ENCODE measurements at regions not wholly inside any gene's neighbourhood (a gene's known extent, or its start where the extent isn't known, plus 50 kb on each side); places are given as distances from the start of the nearest gene placed in this dataset.
"Not testable (repeated sequence)": the region's sequence is repeated elsewhere in the genome, so short reads cannot be mapped to it uniquely, and the experiment has no call there.

DNA sequence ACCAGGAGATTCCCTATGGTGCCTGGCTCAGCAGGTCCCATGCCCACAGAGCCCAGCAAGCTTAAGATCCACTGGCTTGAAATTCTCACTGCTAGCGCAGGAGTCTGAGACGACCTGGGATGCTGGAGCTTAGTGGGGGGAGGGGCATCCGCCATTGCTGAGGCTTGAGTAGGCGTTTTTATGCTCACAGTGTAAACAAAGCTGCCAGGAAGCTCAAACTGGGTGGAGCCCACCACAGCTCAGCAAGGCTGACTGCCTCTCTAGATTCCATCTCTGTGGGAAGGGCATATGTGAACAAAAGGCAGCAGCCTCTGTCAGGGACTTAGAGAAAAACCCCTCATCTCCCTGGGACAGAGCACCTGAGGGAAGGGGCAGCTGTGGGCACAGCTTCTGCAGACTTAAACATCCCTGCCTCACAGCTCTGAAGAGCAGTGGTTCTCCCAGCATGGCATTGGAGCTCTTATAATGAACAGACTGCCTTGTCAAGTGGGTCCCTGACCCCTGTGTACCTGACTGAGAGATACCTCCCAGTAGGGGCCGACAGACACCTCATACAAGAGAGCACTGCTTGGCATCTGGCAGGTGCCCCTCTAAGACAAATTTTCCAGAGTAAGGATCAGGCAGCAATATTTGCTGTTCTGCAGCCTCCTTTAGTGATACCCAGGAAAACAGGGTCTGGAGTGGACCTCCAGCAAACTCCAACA, 231.5 kb upstream of the SETMAR start:
- DNase-seq (ENCODE audit: low spot score), result peak; percentile 5

- not testable (repeated sequence) for DNase-seq (ENCODE audit: low spot score)
Observed at GRCh38 chr3:4077278-4077677, 225.9 kb upstream of the SETMAR start.

DNA sequence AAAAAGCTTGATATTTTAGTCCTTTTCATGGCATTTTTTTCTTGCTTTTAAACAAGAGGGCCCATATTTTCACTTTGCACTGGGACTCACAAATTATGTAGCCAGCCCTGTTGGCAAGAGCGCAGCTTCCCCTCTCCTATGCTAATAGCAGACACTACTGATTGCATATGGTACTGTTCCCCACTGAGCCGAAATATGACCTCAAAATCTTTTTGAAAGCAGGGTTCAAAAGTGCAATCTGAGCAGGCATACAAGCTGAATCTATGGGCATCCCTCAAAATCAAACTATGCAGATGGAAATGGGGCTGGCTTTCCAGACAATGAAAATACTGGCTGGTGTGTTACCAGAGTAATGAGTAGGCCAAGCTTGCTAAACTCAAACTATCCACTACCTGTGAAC, 225.2 kb upstream of the SETMAR start:
- DNase-seq (ENCODE audit: low spot score), result no peak

- no peak for DNase-seq (ENCODE audit: low spot score)
Observed at GRCh38 chr3:4078903-4079302, 224.3 kb upstream of the SETMAR start.

GRCh38 chr3:4079339-4080195, 223.6 kb upstream of the SETMAR start:
- DNase-seq (ENCODE audit: low spot score), result no peak

GRCh38 chr3:4083225-4084015, 219.7 kb upstream of the SETMAR start:
- DNase-seq (ENCODE audit: low spot score), result no peak

DNA sequence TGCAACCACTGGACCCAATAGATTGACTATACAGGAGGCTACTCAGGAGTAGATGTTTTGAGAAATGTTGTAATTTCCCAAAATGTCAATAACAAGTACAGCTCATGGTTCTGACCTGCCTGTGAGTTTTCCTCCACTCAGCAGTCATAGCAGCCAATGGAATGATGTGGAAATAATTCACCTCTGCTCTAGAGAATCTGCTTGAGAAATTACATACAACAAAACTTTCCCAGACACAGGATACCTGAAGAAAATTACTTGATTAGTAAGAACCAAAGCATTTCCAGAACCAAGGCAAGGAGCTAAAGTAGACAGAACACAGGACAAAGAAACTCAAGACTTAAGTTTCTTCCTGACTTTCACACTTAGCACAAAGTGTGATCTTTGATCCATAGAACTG, 218.9 kb upstream of the SETMAR start:
- no peak for DNase-seq (ENCODE audit: low spot score)

GRCh38 chr3:4086662-4087061, 216.5 kb upstream of the SETMAR start:
- not testable (repeated sequence) for DNase-seq (ENCODE audit: low spot score)

DNA sequence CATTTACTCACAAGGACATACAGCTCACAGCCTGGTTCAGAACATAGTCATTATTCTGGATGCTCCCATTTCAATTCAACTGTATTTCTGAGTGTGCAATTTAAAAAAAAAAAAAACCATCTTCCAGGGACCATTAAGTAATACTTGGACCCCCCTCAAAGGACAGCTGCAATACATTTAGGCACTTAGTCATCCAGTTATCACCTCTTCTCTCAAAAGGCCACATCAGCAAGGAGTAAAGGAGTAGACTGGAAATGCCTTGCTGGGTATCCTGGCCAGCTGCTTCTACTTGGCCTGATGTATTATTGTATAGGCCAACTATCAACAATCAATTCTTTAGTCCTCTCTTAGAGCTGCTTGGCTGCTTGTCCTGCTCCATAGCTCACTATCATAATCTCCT, 211.4 kb upstream of the SETMAR start:
- DNase-seq (ENCODE audit: low spot score), result no peak

DNA sequence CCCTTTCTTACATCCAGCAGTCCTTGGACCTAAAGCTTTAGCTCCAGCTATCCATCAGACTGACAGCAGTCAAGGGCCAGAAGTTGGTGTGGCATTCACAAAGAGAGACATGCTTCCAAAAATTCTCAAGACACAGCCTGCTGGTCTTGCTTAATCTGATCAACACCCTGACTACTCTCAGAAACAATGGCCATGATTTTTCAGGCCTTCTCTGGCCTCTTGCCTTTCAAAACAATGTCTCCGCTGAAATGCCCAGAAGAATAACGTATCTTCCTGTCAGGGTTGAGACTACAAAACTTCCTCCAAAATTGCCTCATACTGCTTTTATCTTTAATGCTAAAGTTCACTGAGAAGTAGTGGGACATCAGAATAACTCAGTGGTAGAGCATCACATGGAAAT, 205.4 kb upstream of the SETMAR start:
- DNase-seq (ENCODE audit: low spot score), result no peak

DNA sequence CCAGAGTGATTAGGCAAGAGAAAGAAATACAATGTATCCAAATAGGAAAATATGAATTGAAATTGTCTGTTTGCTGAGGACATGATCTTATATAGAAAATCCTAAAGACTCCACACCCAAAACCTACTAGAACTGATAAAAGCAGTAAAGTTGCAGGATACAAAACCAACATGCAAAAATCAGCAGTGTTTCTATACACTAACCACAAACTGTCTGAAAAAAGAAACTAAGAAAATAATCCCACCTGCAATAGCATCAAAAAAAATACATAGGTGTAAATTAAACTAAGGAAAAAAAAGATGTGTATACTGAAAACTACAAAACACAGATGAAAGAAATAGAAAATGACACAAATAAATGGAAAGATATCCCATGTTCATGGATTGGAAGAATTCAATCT, 203.6 kb upstream of the SETMAR start:
- no peak for DNase-seq (ENCODE audit: low spot score)

DNA sequence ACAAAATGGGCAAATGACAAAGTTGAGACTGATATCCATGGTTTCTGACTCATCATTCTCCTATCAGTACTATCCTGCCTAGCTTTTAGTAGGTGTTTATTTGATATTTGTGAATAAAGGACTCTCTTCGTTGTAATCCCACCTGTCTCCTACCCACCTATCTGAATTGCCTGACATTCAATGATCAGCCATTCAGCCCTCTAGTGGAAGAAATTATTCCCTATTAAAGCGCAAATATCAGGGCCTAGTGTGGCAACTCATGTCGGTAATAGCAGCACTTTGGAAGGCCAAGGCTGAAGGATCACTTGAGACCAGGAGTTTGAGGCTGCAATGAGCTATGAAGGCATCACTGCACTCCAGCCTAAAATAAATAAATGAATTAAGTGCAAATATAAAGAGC, 195.7 kb upstream of the SETMAR start:
- peak; percentile 26 for DNase-seq (ENCODE audit: low spot score)

DNA sequence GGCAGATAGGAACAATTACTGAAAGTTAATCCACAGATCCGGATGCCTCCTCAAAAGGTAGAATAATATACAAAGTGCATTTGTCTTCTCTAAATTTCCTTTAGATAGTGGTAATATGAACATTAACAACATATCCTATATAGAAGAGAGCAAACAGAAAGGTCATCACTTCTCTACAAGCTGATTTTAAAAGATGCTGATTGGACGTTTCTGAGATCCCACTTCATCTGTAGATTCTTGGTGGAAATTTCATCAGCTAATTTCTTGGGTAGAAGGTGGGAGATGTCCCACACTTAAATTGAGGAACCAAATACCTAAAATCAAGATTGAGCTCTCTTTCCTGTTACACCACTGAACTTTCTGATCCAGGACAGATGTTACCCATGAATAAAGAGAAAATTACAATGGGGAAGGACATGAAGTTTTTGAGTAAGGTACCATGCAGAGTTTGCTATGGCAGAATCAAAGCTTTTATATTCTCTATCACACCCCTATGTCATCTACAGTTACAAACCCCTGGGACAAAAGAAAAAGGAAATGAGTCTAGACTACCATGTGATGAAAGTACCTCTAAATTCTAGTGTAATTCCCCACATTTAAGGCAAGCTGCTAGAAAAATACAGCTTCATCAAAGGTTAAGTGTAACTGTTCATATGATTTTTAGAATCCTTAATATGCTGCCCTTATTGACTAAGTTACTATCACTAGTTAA, 189.2 kb upstream of the SETMAR start:
- DNase-seq (ENCODE audit: low spot score), result no peak

GRCh38 chr3:4119119-4119518, 184.1 kb upstream of the SETMAR start:
- DNase-seq (ENCODE audit: low spot score), result no peak

GRCh38 chr3:4125576-4125975, 177.6 kb upstream of the SETMAR start:
- no peak for DNase-seq (ENCODE audit: low spot score)

GRCh38 chr3:4138150-4138785, 164.9 kb upstream of the SETMAR start:
- DNase-seq (ENCODE audit: low spot score), result no peak

DNA sequence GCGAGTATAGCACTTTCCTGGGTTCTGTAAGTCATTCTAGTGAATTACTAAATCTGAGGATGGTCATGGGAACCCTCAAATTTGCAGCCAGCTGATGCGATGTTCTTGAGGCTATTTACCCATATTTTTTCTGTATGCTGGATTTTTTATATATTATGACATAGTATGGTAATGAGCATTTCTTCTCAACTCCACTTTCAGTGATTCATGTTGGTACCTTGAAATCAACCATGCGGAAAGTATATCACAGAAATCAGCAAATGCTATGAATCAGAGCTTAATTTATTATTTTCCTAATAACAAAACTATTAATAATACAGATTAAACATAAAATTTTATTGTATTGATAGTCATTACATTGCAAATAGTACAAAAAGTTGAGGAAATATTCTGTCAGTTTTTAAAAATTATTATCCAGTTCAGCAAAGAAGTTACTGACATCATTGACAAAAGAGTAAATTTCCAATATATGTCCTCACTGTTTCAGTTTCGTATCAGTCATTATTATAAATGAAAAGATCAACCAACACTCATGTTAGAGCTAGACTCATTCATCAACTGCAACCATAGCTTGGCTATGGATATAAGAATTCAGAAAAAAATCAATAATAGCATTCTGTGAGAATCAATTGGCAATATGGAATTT, 164.3 kb upstream of the SETMAR start:
- DNase-seq (ENCODE audit: low spot score), result no peak

DNA sequence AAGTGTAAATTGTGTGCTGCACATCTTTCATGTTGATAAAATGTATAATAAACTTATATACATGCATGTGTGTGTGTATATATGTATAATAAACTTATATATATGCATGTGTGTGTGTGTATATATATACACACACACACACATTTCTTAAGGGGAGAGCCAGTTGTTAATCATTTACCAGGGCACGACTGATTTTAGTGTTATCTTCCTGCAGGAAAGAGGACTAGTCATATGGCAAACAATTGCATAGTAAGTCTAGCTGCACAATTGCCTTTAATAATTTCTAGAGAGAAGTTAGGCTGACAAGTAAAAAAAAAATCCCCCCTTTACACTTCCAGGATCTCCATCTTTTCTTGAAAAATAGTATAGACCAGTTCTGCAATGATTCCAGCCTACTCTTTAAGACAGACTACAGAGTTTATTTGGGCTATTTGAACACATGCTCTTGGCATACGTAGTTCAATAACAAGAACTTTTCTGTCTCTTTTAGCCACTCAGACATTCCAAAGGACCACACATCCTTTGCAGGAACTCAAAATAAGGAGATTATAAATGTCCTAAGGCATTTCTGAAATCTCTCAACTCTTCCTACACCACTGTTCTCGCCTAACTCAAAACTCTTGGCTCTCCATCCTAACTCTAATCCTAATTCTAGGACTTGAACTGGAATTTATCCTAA, 163.6 kb upstream of the SETMAR start:
- no peak for DNase-seq (ENCODE audit: low spot score)

GRCh38 chr3:4140921-4141320, 162.2 kb upstream of the SETMAR start:
- no peak for DNase-seq (ENCODE audit: low spot score)

DNA sequence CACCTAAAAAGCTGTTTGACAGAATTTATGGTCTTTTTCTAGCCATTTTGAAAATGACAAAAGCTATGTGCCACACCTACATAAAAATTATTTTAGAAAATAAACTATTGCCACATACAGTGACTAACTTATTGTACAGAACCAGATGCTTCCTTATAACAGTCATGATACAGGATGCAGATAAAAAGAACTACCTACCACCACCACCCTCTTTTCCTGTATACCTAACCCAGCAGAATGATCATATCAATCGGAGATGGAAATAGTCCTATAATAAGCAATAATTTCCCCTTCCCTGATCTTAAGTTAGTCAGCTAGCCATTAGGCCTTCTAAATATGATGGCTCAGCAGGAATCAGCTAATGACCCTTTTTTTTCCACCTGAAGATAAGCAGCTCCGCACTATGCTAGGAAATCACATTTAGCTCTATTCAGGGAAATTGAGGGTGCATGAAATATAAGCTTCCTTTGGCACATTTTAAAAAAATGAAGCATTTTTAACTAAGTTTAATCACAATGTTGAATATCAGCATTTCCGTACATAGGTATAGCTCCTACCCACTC, 155.5 kb upstream of the SETMAR start:
- no peak for DNase-seq (ENCODE audit: low spot score)
